ENCODE measurements at regions not wholly inside any gene's neighbourhood (a gene's known extent, or its start where the extent isn't known, plus 50 kb on each side); places are given as distances from the start of the nearest gene placed in this dataset.
"Not testable (repeated sequence)": the region's sequence is repeated elsewhere in the genome, so short reads cannot be mapped to it uniquely, and the experiment has no call there.

- no peak for DNase-seq
Measured at GRCh38 chr3:193130576-193130975, 110.4 kb upstream of the PLAAT1 start.

GRCh38 chr3:193132241-193132640 lies 108.8 kb upstream of the PLAAT1 start:
- no peak for DNase-seq

GRCh38 chr3:193132964-193133363 lies 108.1 kb upstream of the PLAAT1 start:
- no peak for DNase-seq

DNA sequence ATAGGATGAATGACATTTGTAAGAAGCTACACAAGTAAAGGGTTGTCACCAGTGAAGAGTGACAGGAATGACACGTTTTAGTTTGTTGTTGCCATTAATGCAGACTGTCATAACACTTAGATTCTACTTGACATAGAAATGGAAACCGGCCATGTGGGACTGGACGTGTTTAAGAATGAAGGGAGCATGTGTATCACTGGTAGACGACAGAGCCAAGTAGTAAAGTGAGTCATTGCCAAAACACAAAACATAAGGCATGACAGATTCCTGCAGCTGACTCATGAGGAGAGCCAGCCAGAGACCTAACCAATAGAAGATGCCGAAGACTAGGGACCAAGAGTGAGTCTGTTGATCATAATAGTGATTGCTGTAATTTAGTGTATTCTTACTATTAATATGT lies 106.2 kb upstream of the PLAAT1 start:
- no peak for DNase-seq

GRCh38 chr3:193140381-193140780 lies 100.6 kb upstream of the PLAAT1 start:
- no peak for DNase-seq

DNA sequence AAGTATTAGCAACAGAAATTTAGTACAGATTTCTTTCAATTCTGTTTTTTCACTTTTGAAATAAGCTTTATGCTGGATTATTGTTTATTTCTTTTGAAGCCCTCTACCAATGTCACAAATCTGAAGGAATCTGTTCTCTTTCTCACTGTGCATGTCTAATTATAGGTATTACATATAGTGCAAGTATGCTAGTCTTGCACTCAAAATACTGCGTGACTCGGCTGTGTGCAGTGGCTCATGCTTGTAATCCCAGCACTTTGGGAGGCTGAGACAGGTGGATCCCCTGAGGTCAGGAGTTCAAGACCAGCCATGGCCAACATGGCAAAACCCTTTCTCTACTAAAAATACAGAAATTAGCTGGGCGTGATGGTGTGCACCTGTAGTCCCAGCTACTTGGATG lies 95.8 kb upstream of the PLAAT1 start:
- no peak for DNase-seq

- DNase-seq, result no peak
Measured at GRCh38 chr3:193148688-193149473, 92.1 kb upstream of the PLAAT1 start.

- DNase-seq, result no peak
Measured at GRCh38 chr3:193149998-193150397, 91.0 kb upstream of the PLAAT1 start.

DNA sequence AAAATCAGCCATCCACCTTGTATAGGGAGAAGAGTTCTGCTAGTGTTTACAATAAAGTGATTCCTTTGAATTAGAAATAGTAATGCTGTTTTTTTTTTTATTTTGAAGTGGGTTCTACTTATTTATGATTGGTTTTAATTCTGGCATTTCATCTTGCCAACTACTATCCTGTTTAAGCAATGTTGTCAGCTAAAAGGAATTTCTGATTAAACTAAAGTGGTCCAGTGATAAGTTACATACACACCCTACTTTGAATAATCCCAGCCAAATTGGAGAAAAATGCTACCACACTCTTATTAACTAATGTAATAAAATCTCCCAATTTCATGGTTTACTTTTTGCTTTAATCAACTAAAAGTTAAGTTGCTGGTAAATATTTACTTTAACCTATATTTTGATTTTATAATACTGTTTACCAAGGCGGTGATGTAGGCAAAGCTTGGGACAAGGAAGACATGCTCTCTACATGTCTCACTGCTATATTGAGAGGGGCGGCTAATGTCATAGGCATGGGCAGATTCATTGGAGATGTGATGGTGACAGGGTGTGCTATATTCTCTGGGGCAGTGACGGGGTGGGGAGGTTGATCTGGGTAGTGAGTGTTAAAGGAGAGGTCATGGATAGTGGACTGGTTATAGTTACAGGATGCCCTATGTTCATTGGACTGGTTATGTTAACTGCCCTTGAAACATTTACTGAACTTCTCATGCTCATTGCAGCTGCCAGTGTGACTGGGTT lies 85.8 kb upstream of the PLAAT1 start:
- not testable (repeated sequence) for DNase-seq

GRCh38 chr3:193157051-193157450 lies 84.0 kb upstream of the PLAAT1 start:
- no peak for DNase-seq

GRCh38 chr3:193165431-193166120 lies 75.4 kb upstream of the PLAAT1 start:
- DNase-seq, result no peak

DNA sequence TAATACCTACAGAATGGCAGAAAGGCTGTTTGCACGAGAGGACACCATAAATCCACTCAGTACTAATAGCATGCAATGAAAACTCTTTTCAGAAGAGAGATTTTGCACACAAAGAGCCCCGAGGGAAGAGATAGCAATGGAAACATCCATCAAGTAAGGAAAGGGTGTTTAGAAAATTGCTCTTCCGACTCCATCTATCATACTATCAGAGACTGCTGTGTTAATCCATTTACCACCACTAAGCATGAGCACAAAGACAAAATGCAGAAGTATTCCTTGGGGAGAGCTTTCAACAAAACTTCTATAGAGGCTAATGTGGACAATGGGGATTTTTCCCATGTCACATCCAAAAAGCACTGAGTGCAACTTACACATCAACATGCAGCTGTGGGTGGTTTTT lies 72.1 kb upstream of the PLAAT1 start:
- DNase-seq, result no peak

GRCh38 chr3:193174140-193174539 lies 66.9 kb upstream of the PLAAT1 start:
- DNase-seq, result no peak

- DNase-seq, result not testable (repeated sequence)
Measured at GRCh38 chr3:193179332-193180012, 61.5 kb upstream of the PLAAT1 start.

DNA sequence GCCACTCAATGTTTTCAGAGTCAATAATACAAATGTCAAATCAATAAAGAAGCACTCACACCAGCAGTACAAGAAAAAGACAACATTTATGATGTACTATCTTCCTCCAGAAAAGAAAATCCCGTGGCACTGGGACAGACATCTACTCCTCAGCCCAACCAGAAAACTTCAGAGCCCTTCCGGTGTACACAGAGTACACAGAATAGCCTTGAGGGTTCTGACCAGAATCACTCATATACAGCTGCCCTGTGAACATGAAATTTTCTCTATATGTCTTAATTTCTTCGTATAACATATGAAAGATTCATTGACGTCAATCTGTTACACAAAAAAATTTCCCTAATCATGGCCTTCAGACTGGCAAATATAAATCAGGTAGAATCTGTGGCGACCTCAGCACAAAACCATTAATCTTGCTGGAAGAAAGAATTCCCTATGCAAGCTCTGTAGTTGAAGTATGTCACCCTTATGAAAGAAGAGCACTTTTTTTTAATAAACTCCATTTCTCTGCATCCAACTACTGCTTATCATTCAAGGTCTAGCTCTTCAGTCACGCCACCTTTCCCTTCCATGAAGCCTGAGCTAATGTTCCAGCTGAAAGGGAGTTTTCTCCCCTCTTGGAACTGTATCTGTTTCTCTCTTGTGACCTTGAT lies 53.8 kb upstream of the PLAAT1 start:
- DNase-seq, result peak; percentile 27

- peak; percentile 38 for DNase-seq
Measured at GRCh38 chr3:193190146-193190786, 50.8 kb upstream of the PLAAT1 start.
